HG02623 (cell line): ENCODE measurements at regions not wholly inside any gene's neighbourhood (a gene's known extent, or its start where the extent isn't known, plus 50 kb on each side); places are given as distances from the start of the nearest gene placed in this dataset.

Source experiments
- ATAC-seq: cut with Tn5 transposase; IDR thresholded peaks from one replicate; pipeline ENCODE4 v1.9.1; 2021; ENCODE audit warnings: moderate library complexity; ENCODE audit not compliant: unreplicated experiment

DNA sequence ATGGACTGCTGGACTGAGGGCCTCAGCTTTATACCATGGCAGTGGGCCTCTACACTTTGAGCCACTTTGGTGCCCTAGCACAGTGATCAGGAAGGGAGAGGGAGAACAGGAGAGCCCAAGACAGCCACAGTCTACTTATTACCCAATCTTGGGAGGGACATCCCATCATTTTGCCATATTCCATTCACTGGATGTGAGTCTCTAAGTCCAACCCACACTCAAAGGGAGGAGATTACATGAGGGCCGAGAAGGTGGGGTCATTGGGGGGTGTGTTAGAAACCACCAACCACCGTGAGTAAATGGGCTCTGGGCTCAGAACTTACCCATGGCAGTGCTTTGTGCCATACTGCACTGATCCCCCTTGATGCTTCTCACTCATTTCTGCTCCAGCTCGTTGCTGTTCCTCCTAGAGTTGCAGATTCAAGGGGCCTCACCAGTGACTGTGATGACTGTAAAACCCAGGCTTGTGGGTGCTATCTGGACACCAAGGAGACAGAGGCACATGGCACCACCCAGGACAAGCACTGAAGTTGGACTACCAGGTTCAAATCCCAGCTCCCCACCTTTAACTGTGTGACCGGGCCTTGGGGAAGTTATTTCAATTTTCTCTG is 97.6 kb upstream of the RAB6C start:
- ATAC-seq: no peak

DNA sequence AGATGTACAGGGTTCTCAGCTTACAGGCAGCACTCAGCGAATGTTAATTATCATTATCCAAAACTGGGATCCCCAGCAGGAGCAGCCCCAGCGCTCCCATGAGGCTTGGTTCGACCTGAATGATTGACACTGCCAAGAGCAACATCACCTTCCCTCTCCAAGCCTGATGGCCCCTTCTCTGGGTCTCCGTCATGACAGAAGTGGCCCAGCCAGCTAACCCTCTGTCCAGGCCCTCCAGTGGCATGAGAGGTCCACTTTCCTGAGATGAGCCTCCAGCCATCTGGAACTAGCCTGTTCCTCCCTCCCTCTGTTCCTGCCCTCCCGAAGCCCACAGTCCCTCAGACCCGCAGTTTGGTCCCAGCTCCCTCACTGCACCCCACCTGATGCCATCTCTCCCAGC is 97.0 kb upstream of the RAB6C start:
- no peak for ATAC-seq

DNA sequence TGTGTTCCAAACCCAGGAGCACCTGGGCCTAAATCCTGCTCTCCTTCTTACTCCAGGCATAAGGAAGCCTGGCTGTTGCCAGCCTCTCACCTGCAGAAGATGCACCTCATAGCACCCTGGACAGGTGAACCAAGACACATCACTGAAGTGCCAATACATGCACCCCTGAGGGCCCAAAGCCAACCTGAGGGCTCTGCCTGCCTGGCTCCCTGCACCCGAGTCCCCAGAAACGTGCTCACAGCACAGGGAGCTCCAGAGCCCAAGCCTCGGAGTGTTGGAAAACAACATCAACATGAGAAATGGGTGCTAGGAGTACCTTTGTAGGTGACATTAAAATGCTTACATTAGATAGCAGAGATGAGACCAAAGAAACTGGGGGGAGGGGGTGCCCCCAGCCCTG is 96.3 kb upstream of the RAB6C start:
- ATAC-seq: no peak

DNA sequence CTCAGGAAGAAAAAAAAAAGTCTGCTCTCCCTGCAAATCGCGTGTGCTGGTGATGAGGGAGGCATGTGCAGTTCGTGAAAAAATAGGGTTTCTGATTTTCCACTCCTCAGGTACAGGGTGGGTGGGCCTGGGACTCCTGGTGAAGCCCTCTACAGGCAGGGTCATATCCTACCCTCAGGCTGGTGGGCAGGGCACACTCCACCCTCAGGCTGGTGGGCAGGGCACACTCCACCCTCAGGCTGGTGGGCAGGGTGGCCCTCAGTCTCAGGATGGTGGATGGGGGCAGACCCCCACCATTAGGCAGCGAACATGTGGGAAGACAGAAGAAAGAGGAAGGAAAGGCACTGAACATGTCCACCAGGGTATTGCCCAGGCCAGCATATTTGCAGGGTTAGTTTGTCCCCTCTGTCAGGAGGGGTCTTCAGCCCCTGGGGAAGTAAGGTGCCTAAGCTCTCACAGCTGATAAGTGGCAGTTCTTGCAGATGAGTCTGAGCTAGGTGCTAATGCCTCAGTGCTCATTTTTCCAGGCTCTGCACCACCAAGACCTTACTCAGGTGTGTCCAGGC is 95.2 kb upstream of the RAB6C start:
- no peak for ATAC-seq

DNA sequence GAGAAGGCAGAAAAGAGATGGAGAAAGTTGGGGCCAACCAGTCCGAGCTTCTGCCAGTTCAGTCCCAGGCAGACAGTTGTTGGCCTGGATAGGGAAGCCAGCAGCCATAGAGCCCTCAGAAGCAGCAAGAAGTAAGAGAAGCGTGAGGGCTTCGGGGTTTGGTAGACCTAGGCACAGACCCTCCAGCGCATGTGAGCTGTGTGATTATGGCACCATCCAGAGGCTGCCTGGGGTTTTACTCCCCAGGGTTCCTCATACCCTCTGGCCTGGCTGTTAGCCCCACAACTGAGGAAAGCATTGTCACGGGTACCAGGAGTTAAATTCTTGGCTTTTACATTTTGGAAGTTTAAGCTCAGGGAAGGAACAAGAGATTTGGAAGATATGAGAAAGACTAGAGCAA is 93.7 kb upstream of the RAB6C start:
- no peak for ATAC-seq

DNA sequence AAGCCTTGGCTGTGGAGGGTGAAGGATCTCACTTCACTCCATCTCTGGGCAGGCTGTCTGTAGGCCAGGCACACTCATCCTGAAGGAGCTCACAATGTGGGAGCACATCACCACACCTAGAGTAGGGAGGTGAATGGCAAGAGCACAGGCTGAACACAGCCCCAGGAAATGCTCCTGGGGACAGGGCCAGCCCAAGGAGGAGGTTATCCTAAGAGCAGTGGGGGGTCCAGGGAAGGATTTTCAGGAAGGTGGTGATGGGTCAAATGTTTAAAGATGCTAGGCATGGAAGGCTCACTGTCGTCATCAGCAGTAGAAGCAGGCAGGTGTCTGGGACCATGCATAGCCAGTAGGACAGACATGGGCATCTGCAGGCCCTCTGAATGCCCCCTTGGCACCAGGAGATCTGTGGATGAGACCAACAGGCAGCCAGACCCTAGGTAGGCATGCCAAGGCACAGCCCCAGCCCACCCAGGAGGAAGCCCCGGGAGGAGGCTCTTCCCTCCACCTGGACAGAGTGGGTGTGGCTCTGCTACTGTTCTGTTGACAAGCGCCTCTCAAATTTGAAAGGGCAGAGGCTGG is 91.7 kb upstream of the RAB6C start:
- no peak for ATAC-seq

DNA sequence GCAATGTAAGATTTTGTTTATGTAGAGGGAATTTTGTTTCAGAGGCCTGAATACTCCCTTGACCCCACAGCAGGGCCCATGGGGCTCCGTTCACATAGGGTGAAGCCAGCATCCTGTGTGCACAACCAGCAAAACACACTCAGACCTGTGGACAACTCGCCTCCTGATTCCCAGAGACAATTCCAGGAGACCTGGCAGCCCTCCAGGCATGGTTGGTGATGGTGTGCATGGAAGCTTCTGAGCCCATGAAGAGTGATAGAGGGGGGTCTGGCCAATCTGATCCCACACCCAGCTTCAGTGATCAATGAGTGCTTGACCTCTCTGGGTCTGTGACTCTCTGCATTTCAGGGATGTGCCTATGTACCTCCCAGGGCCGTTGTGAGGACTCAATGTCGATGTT is 91.0 kb upstream of the RAB6C start:
- no peak for ATAC-seq

DNA sequence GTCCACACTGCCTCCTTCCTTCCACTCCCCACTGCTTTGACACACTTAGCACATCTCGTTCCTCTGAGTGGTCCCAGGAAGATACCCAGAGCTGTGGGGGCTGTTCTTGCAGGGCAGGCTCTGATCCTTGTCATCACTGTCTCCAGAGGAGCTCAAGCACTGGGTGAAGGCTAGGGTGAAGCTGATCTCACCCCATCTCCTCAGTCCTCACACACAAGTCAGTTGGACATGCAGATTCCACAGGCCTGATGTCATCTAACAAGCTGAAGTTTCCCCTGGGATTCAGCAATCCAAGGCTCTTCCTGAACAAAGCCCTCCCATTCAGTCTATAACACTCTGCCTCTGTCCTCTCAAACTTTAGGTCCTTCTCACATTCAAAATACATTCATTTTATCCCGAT is 90.6 kb upstream of the RAB6C start:
- no peak for ATAC-seq

DNA sequence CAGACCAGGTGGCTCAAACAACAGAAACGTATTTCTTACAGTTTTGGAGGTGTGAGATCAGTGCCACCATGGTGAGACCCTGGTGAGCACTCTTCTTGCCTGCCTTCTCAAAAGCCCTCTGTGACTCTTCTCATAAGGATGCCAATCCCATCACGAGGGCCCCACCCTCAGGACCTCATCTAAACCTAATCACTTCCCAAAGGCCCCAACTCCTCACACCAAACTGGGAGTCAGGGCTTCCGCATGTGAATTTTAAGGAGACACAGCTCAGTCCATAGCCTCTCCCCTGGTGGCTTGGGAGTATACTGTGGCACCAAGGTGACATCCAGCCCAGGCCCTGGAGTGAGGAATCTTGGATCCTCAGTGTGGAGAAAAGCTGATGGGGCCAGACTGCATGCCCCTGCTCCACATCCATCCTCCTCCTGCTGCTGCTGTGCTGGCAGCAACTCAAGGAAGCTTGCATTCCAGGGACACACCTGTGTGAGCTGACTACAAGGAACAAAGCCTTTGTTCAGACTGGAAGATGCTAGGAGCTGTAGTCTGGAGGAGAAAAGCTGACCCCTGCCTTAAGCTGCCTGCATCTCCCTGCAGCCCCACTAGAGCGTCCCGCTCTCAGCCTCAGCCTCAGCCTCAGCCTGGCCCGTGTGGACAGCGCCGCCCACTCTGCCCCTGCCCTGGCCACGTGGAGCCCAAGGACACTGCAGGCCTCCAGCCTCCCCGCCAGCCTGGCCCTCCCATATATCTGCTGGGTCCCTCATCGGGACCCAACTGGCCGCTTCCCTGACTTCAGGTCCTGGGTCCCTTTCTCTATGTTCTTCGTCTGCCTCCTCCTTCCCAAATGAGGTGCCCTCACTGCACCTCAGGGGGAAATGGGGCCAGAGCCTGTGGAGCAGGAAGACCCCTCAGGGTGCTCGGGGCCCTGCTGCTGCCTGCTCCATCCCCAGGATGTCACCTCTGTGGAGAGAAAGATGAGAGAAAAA is 87.8 kb upstream of the RAB6C start:
- ATAC-seq: no peak

DNA sequence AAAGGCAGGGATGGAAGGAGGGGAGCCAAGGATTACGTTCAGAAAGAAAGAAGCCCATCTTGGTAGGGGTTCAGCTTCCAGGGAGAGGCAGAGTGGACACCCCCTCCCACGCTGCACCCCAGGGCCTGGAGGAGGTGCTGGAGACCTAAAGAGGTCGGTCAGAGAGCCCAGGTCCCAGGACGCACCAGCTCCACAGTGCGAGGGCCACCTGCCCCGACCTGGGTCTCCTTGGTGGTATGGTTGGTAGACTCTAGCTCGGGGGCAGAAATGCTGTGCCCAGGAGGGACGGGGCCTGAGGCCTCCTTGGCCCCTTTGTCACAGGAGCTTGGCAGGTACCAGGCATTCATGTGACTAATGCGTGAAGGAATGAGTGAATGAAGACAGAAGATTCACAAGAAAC is 87.1 kb upstream of the RAB6C start:
- ATAC-seq: no peak

DNA sequence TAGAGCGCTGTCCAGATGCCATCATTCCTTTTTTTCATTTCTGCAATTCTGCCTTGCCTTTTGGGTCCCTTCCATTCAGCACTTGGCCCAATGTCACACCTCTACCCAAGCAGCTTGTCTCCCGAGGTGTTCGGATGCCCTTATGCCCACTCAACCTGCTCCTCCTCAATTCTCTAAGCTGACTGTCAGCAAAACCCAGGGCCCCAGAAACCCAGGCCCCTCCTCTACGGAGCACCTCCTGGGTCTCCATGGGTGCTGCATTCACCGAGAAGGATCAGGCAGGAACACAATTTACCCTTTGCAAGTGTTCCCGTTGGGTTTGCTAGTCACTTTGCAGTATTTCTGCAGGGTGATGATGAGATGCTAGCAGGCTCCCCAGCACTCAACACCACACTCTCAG is 86.7 kb upstream of the RAB6C start:
- no peak for ATAC-seq

DNA sequence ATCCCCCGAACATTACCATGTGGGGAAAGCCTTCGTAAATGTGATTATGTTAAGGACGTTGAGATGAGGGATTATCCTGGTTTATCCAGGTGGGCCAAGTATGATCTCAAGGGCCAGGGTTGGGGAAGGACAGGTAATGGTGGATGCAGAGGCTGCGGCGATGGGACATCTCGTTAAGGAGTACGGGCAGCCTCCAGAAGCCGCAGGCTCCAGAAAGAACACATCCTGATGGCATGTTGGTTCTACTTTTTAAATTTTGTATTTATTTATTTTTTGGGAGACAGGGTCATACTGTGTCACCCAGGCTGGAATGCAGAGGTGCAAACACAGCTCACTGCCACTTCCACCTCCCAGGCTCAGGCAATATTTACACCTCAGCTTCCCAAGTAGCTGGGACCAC is 86.2 kb upstream of the RAB6C start:
- no peak for ATAC-seq

DNA sequence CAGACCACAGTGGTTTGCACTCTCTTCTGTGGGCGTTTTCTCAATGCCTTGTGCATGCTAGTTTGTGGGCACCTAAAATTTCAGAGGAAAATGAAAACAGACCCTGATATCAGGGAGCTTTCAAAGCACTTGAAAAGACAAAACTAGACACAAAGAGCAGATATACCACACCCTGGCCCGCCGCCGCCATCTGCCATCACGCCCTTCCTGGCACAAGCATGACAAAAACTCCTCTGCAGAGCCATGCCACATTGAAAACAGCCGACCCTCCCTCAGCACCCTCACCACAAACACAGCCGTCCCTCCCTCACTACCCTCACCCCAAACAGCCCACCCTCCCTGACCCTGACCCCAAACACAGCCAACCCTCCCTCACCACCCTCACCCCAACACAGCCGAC is 84.8 kb upstream of the RAB6C start:
- no peak for ATAC-seq

DNA sequence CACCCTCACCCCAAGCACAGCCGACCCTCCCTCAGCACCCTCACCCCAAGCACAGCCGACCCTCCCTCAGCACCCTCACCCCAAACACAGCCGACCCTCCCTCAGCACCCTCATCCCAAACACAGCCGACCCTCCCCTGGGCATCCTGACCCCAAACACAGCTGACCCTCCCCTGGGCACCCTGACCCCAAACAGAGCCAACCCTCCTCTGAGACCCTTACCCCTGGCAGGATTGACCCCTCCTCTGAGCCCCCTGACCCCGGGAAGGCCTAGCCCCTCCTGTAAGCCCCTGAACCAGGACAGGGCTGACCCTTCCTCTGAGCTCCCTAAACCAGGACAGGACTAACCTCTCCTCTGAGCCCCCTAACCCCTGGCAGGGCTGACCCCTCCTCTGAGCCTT is 84.4 kb upstream of the RAB6C start:
- no peak for ATAC-seq

DNA sequence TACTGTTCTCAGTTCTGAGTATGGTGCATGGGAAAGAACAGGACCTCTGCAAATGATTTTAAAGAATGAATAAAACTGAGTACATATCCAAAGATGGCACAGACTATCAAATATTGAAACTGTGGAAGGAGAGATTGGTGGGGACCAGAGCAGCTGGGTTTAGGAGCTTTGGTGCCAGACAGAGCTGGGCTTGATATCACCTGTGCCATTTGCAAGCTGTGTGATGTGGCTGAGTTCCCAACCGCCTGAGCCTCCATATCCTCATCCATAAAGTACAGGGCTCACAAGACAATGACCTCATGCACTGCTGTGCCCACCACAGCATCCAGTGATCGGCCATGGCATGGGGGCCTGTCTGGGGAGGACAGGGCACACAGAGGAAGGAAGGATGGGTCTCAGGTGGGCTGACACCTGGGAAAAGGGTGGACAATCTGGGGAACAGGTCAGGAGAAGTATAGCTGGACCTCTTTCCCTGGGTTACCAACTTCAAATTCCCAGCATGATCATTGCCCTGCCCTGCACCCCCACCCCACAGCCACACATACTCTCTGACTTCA is 83.9 kb upstream of the RAB6C start:
- no peak for ATAC-seq

DNA sequence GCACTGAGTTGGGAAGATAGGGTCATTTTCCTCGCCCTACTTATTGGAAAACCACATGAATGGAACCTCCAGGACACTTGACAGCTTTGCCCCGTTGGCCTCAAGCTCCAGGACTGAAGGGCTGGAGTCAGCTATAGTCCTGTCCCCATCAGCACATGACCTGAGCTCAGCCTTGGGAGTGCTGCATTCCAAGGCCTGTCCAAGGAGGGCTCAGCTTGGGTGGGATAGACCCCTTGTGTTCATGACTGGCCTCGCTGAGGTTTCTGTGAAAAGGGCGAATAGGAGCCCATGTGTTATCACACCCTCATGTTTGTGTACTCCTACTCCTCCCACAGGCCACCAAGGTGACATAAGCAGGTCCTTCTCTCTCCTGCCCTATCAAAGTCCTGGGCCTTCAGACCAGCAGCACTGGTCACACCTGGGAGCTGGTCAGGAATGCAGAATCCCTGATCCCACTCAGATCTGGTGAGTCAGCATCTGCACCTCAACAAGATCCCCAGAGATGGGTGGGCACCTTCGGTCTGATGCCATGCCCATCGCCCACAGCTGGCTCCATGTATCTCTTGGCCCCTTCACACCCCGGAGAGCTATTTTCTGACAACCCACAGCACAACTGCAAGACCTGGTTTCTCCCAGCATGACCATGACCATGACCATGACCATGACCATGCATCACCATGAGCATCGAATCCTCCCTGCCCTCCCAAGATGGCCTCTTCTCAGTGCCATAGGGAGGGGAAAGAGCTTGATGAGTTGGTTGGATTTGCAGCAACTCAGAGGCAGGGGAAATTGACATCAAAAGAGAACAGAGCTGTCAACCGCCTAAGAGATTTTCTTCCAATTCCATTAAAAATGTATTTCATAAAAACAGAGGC is 83.0 kb upstream of the RAB6C start:
- ATAC-seq: no peak

DNA sequence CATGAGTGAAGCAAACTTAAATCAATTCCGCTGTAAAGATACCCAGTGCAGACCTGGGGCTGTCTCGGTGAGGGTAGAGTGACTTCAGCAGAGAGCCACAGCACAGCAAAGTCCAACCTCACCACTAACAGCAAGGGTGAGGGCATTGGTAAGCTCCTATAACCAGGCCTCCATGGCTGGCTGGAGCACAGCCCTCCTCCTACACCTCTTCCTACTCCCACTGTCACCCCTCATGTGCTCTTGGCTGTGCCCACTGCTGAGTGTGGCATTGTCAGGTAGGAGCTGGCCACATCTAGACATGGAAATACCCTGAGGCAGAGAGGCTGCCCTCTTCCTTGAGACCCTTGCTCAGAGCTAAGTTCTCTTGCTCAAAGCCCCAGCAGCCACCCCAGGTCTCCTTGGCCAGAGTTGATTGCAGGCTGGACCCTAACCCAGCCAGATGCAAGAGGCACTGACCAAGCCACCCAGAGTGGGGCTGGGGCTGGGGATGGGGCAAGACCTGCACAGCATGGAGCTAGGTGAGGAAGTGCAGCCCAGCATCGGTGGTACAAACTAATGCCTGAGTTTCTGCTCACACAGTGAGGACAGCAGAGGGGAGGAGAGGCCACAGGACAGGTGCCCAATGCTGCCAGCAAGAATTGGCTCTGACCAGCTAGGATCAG is 77.6 kb upstream of the RAB6C start:
- no peak for ATAC-seq

DNA sequence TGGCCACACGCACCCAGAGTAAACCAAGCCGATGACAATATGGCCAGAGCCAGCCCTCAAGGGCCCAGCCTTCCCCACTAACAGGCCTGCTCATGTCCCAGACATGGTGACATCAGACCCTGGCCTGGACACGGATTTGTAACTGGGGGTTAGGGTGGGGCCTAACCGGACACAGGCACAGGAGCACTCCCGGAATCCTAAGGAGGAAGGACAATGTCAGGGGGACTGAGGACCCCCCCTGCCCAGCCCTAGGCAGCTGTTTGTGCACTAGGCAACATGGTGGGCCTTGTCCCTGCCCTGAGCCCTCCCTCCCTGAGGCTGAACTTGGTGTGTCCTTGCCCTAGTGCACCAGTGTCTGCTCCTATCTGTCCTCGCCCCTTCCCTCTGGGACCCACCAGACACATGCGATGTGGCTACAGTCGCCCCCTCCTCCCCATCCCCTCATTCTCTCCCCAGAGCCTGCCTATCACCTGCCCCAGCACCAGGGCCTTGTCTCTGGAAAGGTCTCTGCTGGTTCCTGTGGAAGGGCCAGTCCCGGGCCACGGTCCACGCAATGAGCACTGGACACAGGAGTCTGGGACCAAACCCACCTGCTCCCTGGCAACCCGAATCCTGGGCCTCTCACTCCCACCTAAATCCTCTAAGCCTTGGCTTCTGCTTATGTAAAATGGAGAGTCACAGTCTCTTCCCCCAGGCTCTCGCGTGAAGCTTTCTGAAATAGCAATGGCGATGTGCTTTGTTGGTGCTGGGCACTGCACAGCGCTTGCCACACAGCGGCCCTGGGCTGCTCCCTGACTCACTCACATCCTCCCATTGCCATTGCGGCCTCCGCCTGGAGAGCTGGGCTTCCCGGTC is 76.5 kb upstream of the RAB6C start:
- no peak for ATAC-seq
